Muscle of back (tissue), 3 donors: ENCODE measurements at regions not wholly inside any gene's neighbourhood (a gene's known extent, or its start where the extent isn't known, plus 50 kb on each side); places are given as distances from the start of the nearest gene placed in this dataset.
"Not testable (repeated sequence)": the region's sequence is repeated elsewhere in the genome, so short reads cannot be mapped to it uniquely, and the experiment has no call there.

Experiments used
- DNase-seq, 3 donors: peaks; one replicate each; pipeline versions ENCODE4 v3.0.0 to v3.0.0-alpha.2; 2013

- not testable (repeated sequence) for DNase-seq
These were observed 89.0 kb upstream of the RANBP6 start for GRCh38 chr9:6104406-6104805.

- not testable (repeated sequence) for DNase-seq
These were observed 88.5 kb upstream of the RANBP6 start for GRCh38 chr9:6103911-6104310.

- DNase-seq: not testable (repeated sequence)
These were observed 87.0 kb upstream of the RANBP6 start for GRCh38 chr9:6102336-6102987.

- DNase-seq: not testable (repeated sequence)
These were observed 86.3 kb upstream of the RANBP6 start for GRCh38 chr9:6101725-6102124.

GRCh38 chr9:6099346-6099745 is 83.9 kb upstream of the RANBP6 start:
- DNase-seq: not testable (repeated sequence)

- DNase-seq: no peak
These were observed 83.0 kb upstream of the RANBP6 start for GRCh38 chr9:6098431-6098830.

- DNase-seq: peak in 1 of 3 donors; percentile 6
These were observed 81.4 kb upstream of the RANBP6 start for GRCh38 chr9:6096821-6097220.

GRCh38 chr9:6090277-6091210 is 75.1 kb upstream of the RANBP6 start:
- peak in 1 of 3 donors; percentile 16 for DNase-seq

- no peak for DNase-seq
These were observed 73.9 kb upstream of the RANBP6 start for GRCh38 chr9:6089300-6089699.

GRCh38 chr9:6086006-6086655 is 70.7 kb upstream of the RANBP6 start:
- DNase-seq: no peak

GRCh38 chr9:6080154-6080716 is 64.8 kb upstream of the RANBP6 start:
- DNase-seq: peak; percentile 84 to 93 (median 87)

GRCh38 chr9:6079386-6079785 is 64.0 kb upstream of the RANBP6 start:
- no peak for DNase-seq

- DNase-seq: no peak
These were observed 63.1 kb upstream of the RANBP6 start for GRCh38 chr9:6078382-6079105.

- DNase-seq: no peak
These were observed 61.4 kb upstream of the RANBP6 start for GRCh38 chr9:6076851-6077250.

GRCh38 chr9:6073731-6074130 is 58.3 kb upstream of the RANBP6 start:
- DNase-seq: no peak

GRCh38 chr9:6072865-6073264 is 57.4 kb upstream of the RANBP6 start:
- DNase-seq: no peak

- DNase-seq: no peak
These were observed 57.0 kb upstream of the RANBP6 start for GRCh38 chr9:6072453-6072852.

GRCh38 chr9:6068983-6069382 is 53.6 kb upstream of the RANBP6 start:
- no peak for DNase-seq

- no peak for DNase-seq
These were observed 52.0 kb upstream of the RANBP6 start for GRCh38 chr9:6067426-6067825.
